Keratinocyte (primary cell): ENCODE measurements at regions not wholly inside any gene's neighbourhood (a gene's known extent, or its start where the extent isn't known, plus 50 kb on each side); places are given as distances from the start of the nearest gene placed in this dataset.

ENCODE experiments used
- DNase-seq: peaks from one replicate; pipeline ENCODE4 v3.0.0-alpha.2; 2011; ENCODE audit warnings: low read depth, missing footprints, low spot score
- FAIRE-seq: peaks from 2 replicates; lab custom pipeline; 2011; peaks lifted over from hg19 to GRCh38; lab: Jason Lieb, UNC
- H2AFZ ChIP-seq: 2 replicates; pipeline ENCODE4 v1.6.0; 2012; ENCODE audit warnings: low read length, control low read depth, inconsistent platforms; ENCODE audit not compliant: control insufficient read depth
- H3K27ac ChIP-seq: 2 replicates; pipeline ENCODE4 v1.5.1; 2011; ENCODE audit warnings: low read length; ENCODE audit not compliant: control insufficient read depth, insufficient read depth
- H3K27me3 ChIP-seq: 3 replicates; pipeline ENCODE4 v1.6.0; 2011; ENCODE audit warnings: low read length; ENCODE audit not compliant: control insufficient read depth, insufficient read depth; ENCODE audit errors: extremely low read depth
- H3K36me3 ChIP-seq, 2 experiments: 2 replicates in 1 of 2; 3 replicates in 1 of 2; pipeline ENCODE4 v1.5.1; 2011; ENCODE audit warnings: low read length in 2 of 2, mild to moderate bottlenecking in 1 of 2; ENCODE audit not compliant: control insufficient read depth in 2 of 2, insufficient read depth in 2 of 2; ENCODE audit errors: extremely low read depth in 1 of 2
- H3K4me1 ChIP-seq: 3 replicates; pipeline ENCODE4 v1.5.1; 2011; ENCODE audit warnings: low read length; ENCODE audit not compliant: control insufficient read depth, insufficient read depth; ENCODE audit errors: extremely low read depth
- H3K4me2 ChIP-seq: 3 replicates; pipeline ENCODE4 v1.6.0; 2011; ENCODE audit warnings: low read depth, low read length; ENCODE audit not compliant: control insufficient read depth, insufficient read depth; ENCODE audit errors: extremely low read depth
- H3K4me3 ChIP-seq, 3 experiments: fragments of 200-600 bp in 1 of 3; sonication (generic) in 1 of 3; 2 replicates in 2 of 3; 3 replicates in 1 of 3; pipeline ENCODE4 v1.5.1; 2011 to 2016; ENCODE audit warnings: low read length in 3 of 3, mild to moderate bottlenecking in 3 of 3, control low read depth in 2 of 3, inconsistent platforms in 1 of 3, low read depth in 1 of 3, mixed read lengths in 1 of 3, mixed run types in 1 of 3, moderate library complexity in 1 of 3; ENCODE audit not compliant: control insufficient read depth in 2 of 3, insufficient read depth in 2 of 3; ENCODE audit errors: extremely low read depth in 1 of 3
- H3K79me2 ChIP-seq: 2 replicates; pipeline ENCODE4 v1.6.0; 2012; ENCODE audit warnings: low read length; ENCODE audit not compliant: control insufficient read depth, insufficient read depth
- H3K9ac ChIP-seq: 3 replicates; pipeline ENCODE4 v1.6.0; 2011; ENCODE audit warnings: low read length; ENCODE audit not compliant: control insufficient read depth, insufficient read depth; ENCODE audit errors: extremely low read depth
- H3K9me1 ChIP-seq: 3 replicates; pipeline ENCODE4 v1.6.0; 2011; ENCODE audit warnings: low read length; ENCODE audit not compliant: control insufficient read depth, insufficient read depth; ENCODE audit errors: extremely low read depth
- H3K9me3 ChIP-seq: 2 replicates; pipeline ENCODE4 v1.5.1; 2012; ENCODE audit warnings: low read depth, low read length; ENCODE audit not compliant: control insufficient read depth
- H4K20me1 ChIP-seq: 3 replicates; pipeline ENCODE4 v1.6.0; 2011; ENCODE audit warnings: low read length; ENCODE audit not compliant: control insufficient read depth, insufficient read depth; ENCODE audit errors: extremely low read depth
- CTCF ChIP-seq, 3 experiments: IDR thresholded peaks in 1 of 3; conservative IDR thresholded peaks in 1 of 3; optimal IDR thresholded peaks in 1 of 3; 2 replicates in 2 of 3; 3 replicates in 1 of 3; pipeline versions ENCODE3 to v1.5.1; 2011; ENCODE audit warnings: low read length in 3 of 3, mild to moderate bottlenecking in 3 of 3, moderate library complexity in 2 of 3, control low read depth in 1 of 3, inconsistent platforms in 1 of 3; ENCODE audit not compliant: insufficient read depth in 2 of 3; ENCODE audit errors: extremely low read depth in 1 of 3
- EZH2 ChIP-seq: IDR thresholded peaks from one replicate; pipeline ENCODE4 v1.6.1; 2012; ENCODE audit warnings: inconsistent platforms, mild to moderate bottlenecking, low read length, moderate library complexity
- dilution Hi-C: fragments of 300-500 bp; cut with MboI; formaldehyde crosslinking; loops from one replicate; pipeline ENCODE4 v1.7.0; 2020; ENCODE audit warnings: low sequenced_read_pairs; ENCODE audit not compliant: extremely low pct_ligation_motif_present

DNA sequence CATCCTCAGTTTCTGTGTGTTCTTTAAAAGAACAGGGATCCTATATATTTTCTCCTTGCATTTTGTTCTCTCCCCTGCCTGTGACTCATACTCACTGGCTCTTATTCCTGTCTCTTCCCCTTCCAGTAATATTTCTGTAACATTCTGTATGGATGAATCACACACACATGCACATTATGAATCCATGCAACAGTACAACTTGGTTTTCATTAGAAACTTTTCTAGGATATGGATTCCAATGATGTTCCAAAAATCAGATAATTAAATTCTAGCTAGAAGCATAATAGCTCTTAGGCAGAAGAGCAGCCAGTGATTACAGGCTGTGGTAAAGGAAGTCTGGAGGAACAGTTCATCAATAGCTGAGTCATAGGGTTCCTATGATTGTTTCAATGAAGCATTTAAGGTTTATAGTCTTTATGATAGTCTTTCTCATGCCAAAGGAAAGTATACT is 119.6 kb upstream of the PMFBP1 start:
- Histone ChIP-seq H3K9me1 (no peaks in the 10 kb centered on the region), H3K27ac (peak overlapping the region; percentile 95), H3K9ac (peak overlapping the region; percentile 78), H3K4me1 (peaks cover 60% of the 10 kb centered on the region), H3K27me3 (no peaks in the 10 kb centered on the region), H4K20me1 (no peaks in the 10 kb centered on the region), H2AFZ (peak overlapping the region; percentile 72), H3K9me3 (no peaks in the 10 kb centered on the region), H3K79me2 (no peaks in the 10 kb centered on the region), H3K4me2 (peak overlapping the region; percentile 85), H3K36me3 (no peaks in the 10 kb centered on the region), H3K4me3 (peak overlapping the region in 2 of 3 experiments; percentile 20 to 42)
- TF ChIP-seq CTCF (optimal IDR thresholded peaks at IDR 0.05 in 1 of 3, IDR thresholded peaks at IDR 0.05 in 1 of 3, conservative IDR thresholded peaks at IDR 0.05 in 1 of 3; ENCODE audit: extremely low read depth in 1 of 3, insufficient read depth in 2 of 3, low read length in 3 of 3), result no peak
- no peak for TF ChIP-seq EZH2
- peak; percentile 59 for DNase-seq
- dilution Hi-C loops, result no loop called here
- peak; percentile 99 for FAIRE-seq

DNA sequence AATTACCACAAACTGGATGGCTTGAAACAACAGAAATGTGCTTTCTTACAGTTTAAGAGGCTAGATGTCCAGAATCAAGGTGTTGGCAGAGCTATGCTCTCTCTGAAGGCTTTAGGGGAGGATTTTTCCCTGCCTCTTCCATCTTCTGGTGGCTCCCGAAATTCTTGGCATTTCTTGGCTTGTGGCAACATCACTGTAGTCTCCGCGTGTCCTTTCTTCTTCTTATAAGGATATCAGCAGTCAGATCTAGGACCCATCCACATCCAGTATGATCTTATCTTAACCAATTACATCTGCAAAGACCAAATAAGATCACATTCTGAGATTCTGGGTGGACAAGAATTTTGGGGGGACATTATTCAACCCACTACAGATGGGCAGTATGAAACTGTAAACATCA is 119.2 kb upstream of the PMFBP1 start:
- H3K4me1 ChIP-seq, result peaks cover 59% of the 10 kb centered on the region
- FAIRE-seq, result no peak
- H3K4me3 ChIP-seq, result peak overlapping the region; percentile 20 to 56 (median 42)

More for the DNA sequence above, 119.2 kb upstream of the PMFBP1 start:
- H3K9ac ChIP-seq, result peak overlapping the region; percentile 78
- peak overlapping the region; percentile 85 for H3K4me2 ChIP-seq
- H3K79me2 ChIP-seq, result no peaks in the 10 kb centered on the region
- H3K27me3 ChIP-seq, result no peaks in the 10 kb centered on the region
- no peaks in the 10 kb centered on the region for H3K9me1 ChIP-seq
- dilution Hi-C loops, result no loop called here
- H4K20me1 ChIP-seq, result no peaks in the 10 kb centered on the region
- H3K27ac ChIP-seq, result peak overlapping the region; percentile 95
- peak overlapping the region; percentile 70 for H2AFZ ChIP-seq
- no peak for TF ChIP-seq CTCF (optimal IDR thresholded peaks at IDR 0.05 in 1 of 3, IDR thresholded peaks at IDR 0.05 in 1 of 3, conservative IDR thresholded peaks at IDR 0.05 in 1 of 3; ENCODE audit: extremely low read depth in 1 of 3, insufficient read depth in 2 of 3, low read length in 3 of 3)
- H3K9me3 ChIP-seq, result no peaks in the 10 kb centered on the region
- no peaks in the 10 kb centered on the region for H3K36me3 ChIP-seq
- peak; percentile 13 for DNase-seq
